Heart right ventricle (tissue), 16 donors: ENCODE measurements at regions not wholly inside any gene's neighbourhood (a gene's known extent, or its start where the extent isn't known, plus 50 kb on each side); places are given as distances from the start of the nearest gene placed in this dataset.

ENCODE experiments used
- ATAC-seq, 8 donors: fragments of 200-7000 bp; cut with Tn5 transposase; one replicate each; pipeline ENCODE4 v1.9.1; 2020; ENCODE audit warnings: mild to moderate bottlenecking in 8 of 8, moderate library complexity in 8 of 8, moderate number of reproducible peaks in 1 of 8
- DNase-seq, 2 donors: peaks; one replicate each; pipeline ENCODE4 v3.0.0-alpha.2; 2020
- H3K27ac ChIP-seq, 10 donors: fragments of 200-600 bp; sonication (generic) in 2 of 10; one replicate each; pipeline versions ENCODE4 v1.5.0 to v1.8.0; 2020 to 2022; ENCODE audit warnings: mild to moderate bottlenecking in 3 of 10
- H3K27me3 ChIP-seq, 7 donors: fragments of 200-600 bp; one replicate each; pipeline ENCODE4 v1.8.0; 2021 to 2022; ENCODE audit warnings: mild to moderate bottlenecking in 2 of 7
- H3K36me3 ChIP-seq, 9 donors: fragments of 200-600 bp; sonication (generic) in 1 of 9; one replicate each; pipeline versions ENCODE4 v1.5.0 to v1.8.0; 2020 to 2022; ENCODE audit warnings: mild to moderate bottlenecking in 2 of 9
- H3K4me1 ChIP-seq, 9 donors: fragments of 200-600 bp; sonication (generic) in 1 of 9; one replicate each; pipeline versions ENCODE4 v1.5.0 to v1.8.0; 2020 to 2022; ENCODE audit warnings: mild to moderate bottlenecking in 4 of 9
- H3K4me3 ChIP-seq, 10 donors: fragments of 200-600 bp; sonication (generic) in 2 of 10; one replicate each; pipeline versions ENCODE4 v1.5.0 to v1.8.0; 2020 to 2022; ENCODE audit warnings: mild to moderate bottlenecking in 7 of 10, moderate library complexity in 2 of 10
- H3K9me3 ChIP-seq, 11 donors: fragments of 200-600 bp in 10 of 11; sonication (generic) in 2 of 11; one replicate each; pipeline versions ENCODE4 v1.5.0 to v1.8.0; 2013 to 2022; ENCODE audit warnings: mild to moderate bottlenecking in 2 of 11, control low read depth in 1 of 11, moderate library complexity in 1 of 11
- WGBS, 2 donors: extraction: QIAGEN DNeasy Blood & Tissue Kit; methylation state at CpG; one replicate each; pipeline ENCODE4 v1.1.7; 2013; ENCODE audit warnings: inconsistent platforms in 1 of 2; 5-methylcytosine and 5-hydroxymethylcytosine counted together
- intact Hi-C, 10 donors: fragments of 100-400 bp; cut with DNase I; formaldehyde crosslinking; loops; one replicate each; pipeline versions ENCODE4 v1.11.1 to v1.14.2; 2022
- TF ChIP-seq, protein P1 (sequence below), 9 donors: fragments of 200-600 bp; sonication (generic) in 2 of 9; IDR thresholded peaks; one replicate each; pipeline versions ENCODE4 v1.5.0 to v1.8.0; 2021 to 2022; ENCODE audit warnings: antibody characterized with exemption in 9 of 9, mild to moderate bottlenecking in 5 of 9, moderate library complexity in 1 of 9
- donor health status: Arrhythmogenic right ventricular cardiomyopathy.
- donor health status: ischemic (EF 13 %, LVEDD 7.1; RV severe dilation, severe dysfunction).
- donor health status: healthy with polysubstance abuse.
- donor health status: DM: no; HTN: yes; CAD: no.
- donor health status: DM: no; HTN: no; CAD: no.
- donor health status: ischemic (EF 25% LVEDD 6.9; RV normal size, moderate dysfunction).
- donor health status: ischemic (EF 25% LVEDD 5.7; RV mildly dilated, moderate dysfunction).
- donor health status: healthy.
- donor health status: DM: yes; HTN: yes; CAD: no.
- donor health status: Ischemic cardiomyopathy.
- donor health status: ischemic (EF 35%, LVEDD 5.7; RV mildly dilated, moderate dysfunction).
- donor health status: nonischemic (EF 11% LVEDD 7.7; RV severe dilation, severe dysfunction).
- donor health status: DM: yes; HTN: yes; CAD: no.
- donor health status: PGD.
- donor health status: ischemic (EF 29% LVEDD 5.4; RV normal size, mild dysfunction).
- donor health status: nonischemic (EF 23%, LVEDD 6.1; RV moderate dilation, normal function).

DNA sequence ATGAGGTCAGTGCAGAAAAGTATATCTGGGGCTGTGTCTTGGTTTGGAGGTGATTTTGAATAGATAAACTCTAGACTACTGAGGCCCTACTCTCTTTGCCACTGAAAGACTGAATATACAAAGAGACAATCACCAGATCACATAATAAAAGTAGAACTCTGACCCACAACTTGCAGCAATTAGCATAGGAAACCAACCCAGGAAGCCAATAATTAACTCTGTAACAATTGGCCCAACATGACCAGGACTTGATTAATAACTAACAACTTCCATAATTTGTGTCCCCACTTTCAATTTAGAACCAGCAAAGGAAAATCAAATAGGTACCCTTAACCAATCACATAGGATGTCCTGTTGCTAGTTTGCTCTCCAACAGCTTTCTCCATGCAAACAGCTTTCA lies 1104.9 kb upstream of the CELF4 start:
- intact Hi-C loops: no loop called here
- no peak for DNase-seq
- H3K36me3 ChIP-seq: no peaks in the 10 kb centered on the region
- TF ChIP-seq, protein P1, sequence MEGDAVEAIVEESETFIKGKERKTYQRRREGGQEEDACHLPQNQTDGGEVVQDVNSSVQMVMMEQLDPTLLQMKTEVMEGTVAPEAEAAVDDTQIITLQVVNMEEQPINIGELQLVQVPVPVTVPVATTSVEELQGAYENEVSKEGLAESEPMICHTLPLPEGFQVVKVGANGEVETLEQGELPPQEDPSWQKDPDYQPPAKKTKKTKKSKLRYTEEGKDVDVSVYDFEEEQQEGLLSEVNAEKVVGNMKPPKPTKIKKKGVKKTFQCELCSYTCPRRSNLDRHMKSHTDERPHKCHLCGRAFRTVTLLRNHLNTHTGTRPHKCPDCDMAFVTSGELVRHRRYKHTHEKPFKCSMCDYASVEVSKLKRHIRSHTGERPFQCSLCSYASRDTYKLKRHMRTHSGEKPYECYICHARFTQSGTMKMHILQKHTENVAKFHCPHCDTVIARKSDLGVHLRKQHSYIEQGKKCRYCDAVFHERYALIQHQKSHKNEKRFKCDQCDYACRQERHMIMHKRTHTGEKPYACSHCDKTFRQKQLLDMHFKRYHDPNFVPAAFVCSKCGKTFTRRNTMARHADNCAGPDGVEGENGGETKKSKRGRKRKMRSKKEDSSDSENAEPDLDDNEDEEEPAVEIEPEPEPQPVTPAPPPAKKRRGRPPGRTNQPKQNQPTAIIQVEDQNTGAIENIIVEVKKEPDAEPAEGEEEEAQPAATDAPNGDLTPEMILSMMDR (IDR thresholded peaks at IDR 0.05): no peak
- H3K27me3 ChIP-seq: no peaks in the 10 kb centered on the region
- no peak for ATAC-seq
- H3K9me3 ChIP-seq: peaks cover 0 to 45% (median 12%) of the 10 kb centered on the region in 11 donors
- no peak overlapping the region for H3K27ac ChIP-seq
- no peaks in the 10 kb centered on the region for H3K4me1 ChIP-seq
- H3K4me3 ChIP-seq: no peak overlapping the region

DNA sequence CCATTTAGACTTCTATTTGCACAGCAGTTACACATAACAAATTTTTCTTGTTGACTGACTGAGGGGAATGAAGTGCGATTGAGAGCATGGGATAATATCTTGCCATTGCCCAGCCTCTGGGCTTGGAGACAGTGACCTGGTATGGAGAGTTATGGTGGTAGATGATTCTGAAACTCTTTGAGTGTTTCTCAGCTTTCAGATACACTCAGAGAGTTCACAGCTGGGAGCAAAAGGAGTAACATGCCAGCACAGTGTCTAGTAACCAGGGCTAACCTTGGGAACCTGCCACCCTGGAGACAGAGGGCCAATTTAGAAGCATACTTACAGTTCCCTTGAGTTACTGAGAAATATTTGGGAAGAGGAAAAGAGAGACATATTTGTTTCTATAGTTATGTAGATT lies 1099.3 kb upstream of the CELF4 start:
- TF ChIP-seq, protein P1 (IDR thresholded peaks at IDR 0.05): no peak
- Histone ChIP-seq H3K4me3 (no peak overlapping the region), H3K36me3 (no peaks in the 10 kb centered on the region), H3K9me3 (peaks cover 0 to 5% (median 0%) of the 10 kb centered on the region in 11 donors), H3K27me3 (no peaks in the 10 kb centered on the region), H3K4me1 (peaks cover 0 to 14% (median 0%) of the 10 kb centered on the region in 9 donors), H3K27ac (no peak overlapping the region)
- DNase-seq: no peak
- no peak for ATAC-seq
- 93 to 94% methylated on average over 1 of the region's 1 CpG for WGBS, 2 donors
- intact Hi-C loops: loop anchor here in 2 of 10 donors (5.0 to 10.0 kb wide), 2 partner anchors 53 to 60 kb away; no protein-coding TSS in a partner anchor

- Histone ChIP-seq H3K9me3 (no peaks in the 10 kb centered on the region), H3K36me3 (no peaks in the 10 kb centered on the region), H3K4me3 (no peak overlapping the region), H3K27me3 (no peaks in the 10 kb centered on the region), H3K4me1 (peaks cover 0 to 18% (median 0%) of the 10 kb centered on the region in 9 donors), H3K27ac (peak overlapping the region in 1 of 10 donors; percentile 15)
- peak in 3 of 8 donors; percentile 38 to 83 (median 73) for ATAC-seq
- TF ChIP-seq, protein P1 (IDR thresholded peaks at IDR 0.05): no peak
- 46 to 54% methylated on average over 1 of the region's 1 CpG for WGBS, 2 donors
- no peak for DNase-seq
- intact Hi-C loops: loop anchor here in 2 of 10 donors (5.0 to 10.0 kb wide), 2 partner anchors 51 to 59 kb away; no protein-coding TSS in a partner anchor
Observed at GRCh38 chr18:38663682-38664081, 1098.1 kb upstream of the CELF4 start.

DNA sequence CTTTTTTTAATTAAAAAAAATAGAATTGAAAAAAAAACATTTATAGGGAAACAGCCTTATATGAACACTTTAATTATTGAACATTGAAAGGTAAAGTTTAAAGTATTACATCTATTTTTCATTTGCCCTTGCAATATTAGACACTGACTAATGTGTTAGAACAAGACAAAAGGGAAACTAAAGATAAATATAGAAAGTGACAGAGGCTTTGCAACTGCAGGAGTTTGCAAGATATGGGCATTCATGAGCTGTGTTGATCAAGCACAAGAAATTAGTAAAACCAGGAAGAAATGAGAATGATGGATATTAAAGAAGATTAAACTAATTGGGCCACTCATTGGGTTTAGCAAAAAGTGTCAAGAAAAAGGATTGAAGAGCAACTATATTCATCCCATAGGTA lies 1097.7 kb upstream of the CELF4 start:
- ATAC-seq (peak in 2 of 8 donors; percentile 75 to 78), DNase-seq (no peak)
- Histone ChIP-seq H3K27me3 (no peaks in the 10 kb centered on the region), H3K36me3 (no peaks in the 10 kb centered on the region), H3K27ac (peak overlapping the region in 1 of 10 donors; percentile 15), H3K4me3 (no peak overlapping the region), H3K9me3 (no peaks in the 10 kb centered on the region), H3K4me1 (peaks cover 0 to 18% (median 0%) of the 10 kb centered on the region in 9 donors)
- intact Hi-C loops: loop anchor here in 2 of 10 donors (5.0 to 10.0 kb wide), 2 partner anchors 51 to 58 kb away; no protein-coding TSS in a partner anchor
- TF ChIP-seq, protein P1 (IDR thresholded peaks at IDR 0.05): no peak
